Activated naive CD4-positive, alpha-beta T cell treated with anti-CD3 and anti-CD28 coated beads for 36 hours (primary cell): ENCODE measurements at regions not wholly inside any gene's neighbourhood (a gene's known extent, or its start where the extent isn't known, plus 50 kb on each side); places are given as distances from the start of the nearest gene placed in this dataset.
"Not testable (repeated sequence)": the region's sequence is repeated elsewhere in the genome, so short reads cannot be mapped to it uniquely, and the experiment has no call there.

Experiments
- CTCF ChIA-PET: fragments of 350-600 bp; sonication (Branson Sonifier 250); formaldehyde crosslinking; loops from one replicate; lab custom pipeline; 2021; ENCODE audit warnings: antibody characterized with exemption; lab: Charles Lee
- DNase-seq: peaks from one replicate; pipeline ENCODE4 v3.0.0-alpha.2; 2020
- H3K27ac Mint-ChIP-seq: one replicate; pipeline ENCODE4 v1.8.0; 2021; ENCODE audit warnings: mild to moderate bottlenecking, mixed read lengths
- H3K27me3 Mint-ChIP-seq: one replicate; pipeline ENCODE4 v1.8.0; 2021; ENCODE audit warnings: low read depth, mixed read lengths
- H3K36me3 Mint-ChIP-seq: one replicate; pipeline ENCODE4 v1.8.0; 2021; ENCODE audit warnings: low read depth, mixed read lengths
- H3K4me1 Mint-ChIP-seq: one replicate; pipeline ENCODE4 v1.8.0; 2021; ENCODE audit warnings: low read depth, mixed read lengths
- H3K4me3 Mint-ChIP-seq: one replicate; pipeline ENCODE4 v1.8.0; 2021; ENCODE audit warnings: mild to moderate bottlenecking, moderate library complexity, mixed read lengths
- H3K9me3 Mint-ChIP-seq: one replicate; pipeline ENCODE4 v1.8.0; 2021; ENCODE audit warnings: mixed read lengths
- intact Hi-C: fragments of 100-400 bp; cut with micrococcal nuclease; formaldehyde crosslinking; loops from one replicate; pipeline ENCODE4 v1.15.1; 2023

DNA sequence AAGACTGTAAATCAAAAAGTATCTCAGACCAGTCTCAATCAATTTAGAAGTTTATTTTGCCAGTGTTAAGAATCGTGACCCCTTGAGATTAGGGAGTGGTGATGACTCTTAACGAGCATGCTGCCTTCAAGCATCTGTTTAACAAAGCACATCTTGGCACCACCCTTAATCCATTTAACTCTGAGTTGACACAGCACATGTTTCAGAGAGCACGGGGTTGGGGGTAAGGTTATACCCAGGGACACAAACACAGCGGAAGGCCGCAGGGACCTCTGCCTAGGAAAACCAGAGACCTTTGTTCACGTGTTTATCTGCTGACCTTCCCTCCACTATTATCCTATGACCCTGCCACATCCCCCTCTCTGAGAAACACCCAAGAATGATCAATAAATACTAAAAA lies 645.8 kb downstream of the FRK start:
- CTCF ChIA-PET, H3K36me3 Mint-ChIP-seq, H3K27ac Mint-ChIP-seq, H3K4me1 Mint-ChIP-seq, H3K9me3 Mint-ChIP-seq, H3K27me3 Mint-ChIP-seq, DNase-seq, H3K4me3 Mint-ChIP-seq, intact Hi-C loops: not testable (repeated sequence)

DNA sequence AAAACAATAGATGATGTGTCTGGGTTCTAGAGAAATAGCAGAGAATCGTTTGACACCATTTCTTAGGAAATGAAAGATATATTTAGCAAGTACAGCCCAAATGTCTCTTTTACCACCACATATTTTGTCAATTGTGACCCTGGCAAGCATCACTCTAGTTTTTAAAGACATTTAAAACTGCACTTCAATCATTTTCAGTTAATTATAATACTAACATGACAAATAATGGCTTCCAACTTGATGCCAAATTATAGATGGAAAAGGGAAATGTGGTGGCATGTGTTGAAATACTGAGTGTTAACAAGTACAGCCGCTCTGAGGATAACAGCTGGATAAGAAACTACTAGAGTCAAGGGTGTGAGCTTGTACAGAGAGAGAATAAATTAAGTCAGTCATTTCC lies 648.9 kb downstream of the FRK start:
- intact Hi-C loops, result no loop called here
- H3K4me1 Mint-ChIP-seq, result no peaks in the 10 kb centered on the region
- H3K9me3 Mint-ChIP-seq, result peaks cover 2% of the 10 kb centered on the region
- H3K27ac Mint-ChIP-seq, result no peak overlapping the region
- H3K36me3 Mint-ChIP-seq, result no peaks in the 10 kb centered on the region
- DNase-seq, result no peak
- CTCF ChIA-PET, result no interaction called here
- no peaks in the 10 kb centered on the region for H3K27me3 Mint-ChIP-seq
- H3K4me3 Mint-ChIP-seq, result no peak overlapping the region

GRCh38 chr6:115404446-115404845 lies 656.2 kb downstream of the FRK start:
- intact Hi-C loops, result no loop called here
- DNase-seq, result no peak
- H3K36me3 Mint-ChIP-seq, result no peaks in the 10 kb centered on the region
- peaks cover 11% of the 10 kb centered on the region for H3K9me3 Mint-ChIP-seq
- CTCF ChIA-PET, result no interaction called here
- H3K27me3 Mint-ChIP-seq, result no peaks in the 10 kb centered on the region
- H3K4me3 Mint-ChIP-seq, result no peak overlapping the region
- no peaks in the 10 kb centered on the region for H3K4me1 Mint-ChIP-seq
- no peak overlapping the region for H3K27ac Mint-ChIP-seq

DNA sequence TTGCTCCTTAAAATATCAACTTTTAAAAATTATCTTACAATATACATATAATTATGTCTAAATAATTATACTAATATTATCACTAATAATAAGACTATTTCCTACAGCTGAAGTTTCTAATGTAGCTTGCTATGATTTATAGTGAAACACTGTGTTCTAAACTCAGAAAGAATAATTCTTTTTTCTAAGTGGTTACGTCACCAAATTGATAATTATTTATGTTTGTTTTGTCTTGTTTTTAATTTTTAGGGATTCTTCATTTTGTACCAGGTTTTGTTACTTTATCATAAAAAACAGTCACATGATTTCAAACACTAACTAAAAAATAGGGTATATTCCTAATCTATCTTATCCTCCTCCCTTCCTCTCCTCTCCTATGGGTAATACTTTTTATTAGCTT lies 662.1 kb downstream of the FRK start:
- intact Hi-C loops, result no loop called here
- Mint-ChIP-seq H3K36me3 (no peaks in the 10 kb centered on the region), H3K9me3 (peaks cover 17% of the 10 kb centered on the region), H3K27me3 (no peaks in the 10 kb centered on the region), H3K4me3 (no peak overlapping the region), H3K4me1 (no peaks in the 10 kb centered on the region), H3K27ac (no peak overlapping the region)
- CTCF ChIA-PET, result no interaction called here
- no peak for DNase-seq

GRCh38 chr6:115396112-115396906 lies 664.4 kb downstream of the FRK start:
- H3K4me3 Mint-ChIP-seq, result no peak overlapping the region
- CTCF ChIA-PET, result no interaction called here
- H3K9me3 Mint-ChIP-seq, result peaks cover 26% of the 10 kb centered on the region
- no peak overlapping the region for H3K27ac Mint-ChIP-seq
- H3K36me3 Mint-ChIP-seq, result no peaks in the 10 kb centered on the region
- DNase-seq, result no peak
- intact Hi-C loops, result no loop called here
- H3K27me3 Mint-ChIP-seq, result no peaks in the 10 kb centered on the region
- H3K4me1 Mint-ChIP-seq, result no peaks in the 10 kb centered on the region

DNA sequence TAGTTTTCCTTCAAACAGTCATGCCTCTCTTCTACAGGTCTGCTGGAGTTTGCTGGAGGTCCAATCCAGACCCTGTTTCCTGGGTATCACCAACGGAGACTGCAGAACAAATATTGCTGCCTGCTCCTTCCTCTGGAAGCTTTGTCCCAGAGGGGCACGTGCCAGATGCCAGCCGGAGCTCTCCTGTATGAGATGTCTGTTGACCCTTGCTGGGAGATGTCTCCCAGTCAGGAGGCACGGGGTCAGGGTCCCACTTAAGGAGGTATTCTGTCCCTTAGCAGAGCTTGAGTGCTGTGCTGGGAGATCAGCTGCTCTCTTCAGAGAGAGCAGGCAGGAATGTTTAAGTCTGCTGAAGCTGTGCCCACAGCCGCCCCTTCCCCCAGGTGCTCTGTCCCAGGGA lies 666.9 kb downstream of the FRK start:
- intact Hi-C loops, result no loop called here
- DNase-seq, result no peak
- Mint-ChIP-seq H3K9me3 (peaks cover 31% of the 10 kb centered on the region), H3K4me3 (no peak overlapping the region), H3K4me1 (no peaks in the 10 kb centered on the region), H3K27ac (no peak overlapping the region), H3K27me3 (no peaks in the 10 kb centered on the region), H3K36me3 (no peaks in the 10 kb centered on the region)
- CTCF ChIA-PET, result no interaction called here

DNA sequence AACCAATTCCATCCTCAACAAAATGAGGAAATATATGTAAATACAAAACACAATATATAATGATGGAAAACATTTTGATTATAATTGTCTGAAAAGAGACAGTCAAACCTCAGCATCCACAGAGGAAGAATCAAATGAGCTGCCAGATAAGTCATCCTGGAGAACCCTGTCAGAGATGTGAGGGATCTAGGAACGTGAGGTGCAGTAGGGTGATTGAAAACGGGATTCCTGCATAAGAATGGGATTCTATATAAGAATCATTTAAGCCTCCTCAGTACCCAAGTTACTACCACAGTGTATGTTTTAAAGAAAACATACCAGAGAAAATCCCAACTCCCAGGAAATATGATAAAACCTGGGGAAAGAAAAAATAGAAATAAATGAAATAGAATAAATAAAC lies 690.5 kb downstream of the FRK start:
- CTCF ChIA-PET, result no interaction called here
- no peak overlapping the region for H3K4me3 Mint-ChIP-seq
- DNase-seq, result no peak
- H3K27ac Mint-ChIP-seq, result no peak overlapping the region
- no peaks in the 10 kb centered on the region for H3K36me3 Mint-ChIP-seq
- intact Hi-C loops, result no loop called here
- no peaks in the 10 kb centered on the region for H3K27me3 Mint-ChIP-seq
- H3K4me1 Mint-ChIP-seq, result no peaks in the 10 kb centered on the region
- H3K9me3 Mint-ChIP-seq, result peaks cover 20% of the 10 kb centered on the region

DNA sequence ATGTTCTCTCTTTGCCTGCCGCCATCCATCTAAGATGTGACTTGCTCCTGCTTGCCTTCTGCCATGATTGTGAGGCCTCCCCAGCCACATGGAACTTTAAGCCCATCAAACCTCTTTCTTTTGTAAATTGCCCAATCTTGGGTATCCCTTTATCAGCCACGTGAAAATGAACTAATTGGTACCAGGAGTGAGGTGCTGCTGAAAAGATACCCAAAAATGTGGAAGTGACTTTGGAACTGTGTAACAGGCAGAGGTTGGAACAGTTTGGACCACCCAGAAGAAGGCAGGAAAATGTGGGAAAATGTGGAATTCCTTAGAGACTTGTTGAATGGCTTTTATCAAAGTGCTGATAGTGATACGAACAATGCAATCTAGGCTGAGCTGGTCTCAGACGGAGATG lies 694.9 kb downstream of the FRK start:
- Mint-ChIP-seq H3K9me3 (peaks cover 19% of the 10 kb centered on the region), H3K27ac (no peak overlapping the region), H3K27me3 (no peaks in the 10 kb centered on the region), H3K4me1 (no peaks in the 10 kb centered on the region), H3K36me3 (no peaks in the 10 kb centered on the region), H3K4me3 (no peak overlapping the region)
- intact Hi-C loops, result no loop called here
- CTCF ChIA-PET, result no interaction called here
- no peak for DNase-seq

DNA sequence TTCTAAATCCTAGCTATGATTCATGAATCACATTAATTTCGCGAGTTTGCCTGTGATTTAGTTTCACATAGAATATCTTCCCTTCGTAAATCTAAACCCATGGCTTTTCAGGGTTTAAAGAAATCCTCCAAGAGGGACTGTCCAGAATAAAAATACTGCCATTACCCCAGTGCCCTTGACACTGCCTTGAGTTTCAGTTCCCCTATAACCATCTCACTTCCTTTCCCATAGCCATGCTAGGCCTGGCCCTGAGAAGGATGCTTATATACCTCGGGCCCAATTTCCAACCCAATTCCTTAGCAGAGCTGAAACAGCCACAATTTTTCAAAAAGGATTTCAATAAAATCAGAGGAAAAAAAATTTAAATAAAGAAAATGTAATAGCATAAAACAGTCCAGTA lies 697.3 kb downstream of the FRK start:
- H3K36me3 Mint-ChIP-seq, result no peaks in the 10 kb centered on the region
- H3K9me3 Mint-ChIP-seq, result peaks cover 19% of the 10 kb centered on the region
- intact Hi-C loops, result no loop called here
- H3K4me3 Mint-ChIP-seq, result no peak overlapping the region
- DNase-seq, result no peak
- no peaks in the 10 kb centered on the region for H3K4me1 Mint-ChIP-seq
- H3K27ac Mint-ChIP-seq, result no peak overlapping the region
- H3K27me3 Mint-ChIP-seq, result no peaks in the 10 kb centered on the region
- CTCF ChIA-PET, result no interaction called here

- Mint-ChIP-seq H3K27ac (no peak overlapping the region), H3K4me3 (no peak overlapping the region), H3K27me3 (no peaks in the 10 kb centered on the region), H3K4me1 (no peaks in the 10 kb centered on the region), H3K36me3 (no peaks in the 10 kb centered on the region), H3K9me3 (peaks cover 14% of the 10 kb centered on the region)
- DNase-seq, result no peak
- intact Hi-C loops, result no loop called here
- CTCF ChIA-PET, result no interaction called here
Observed at GRCh38 chr6:115362234-115362633, 698.5 kb downstream of the FRK start.

DNA sequence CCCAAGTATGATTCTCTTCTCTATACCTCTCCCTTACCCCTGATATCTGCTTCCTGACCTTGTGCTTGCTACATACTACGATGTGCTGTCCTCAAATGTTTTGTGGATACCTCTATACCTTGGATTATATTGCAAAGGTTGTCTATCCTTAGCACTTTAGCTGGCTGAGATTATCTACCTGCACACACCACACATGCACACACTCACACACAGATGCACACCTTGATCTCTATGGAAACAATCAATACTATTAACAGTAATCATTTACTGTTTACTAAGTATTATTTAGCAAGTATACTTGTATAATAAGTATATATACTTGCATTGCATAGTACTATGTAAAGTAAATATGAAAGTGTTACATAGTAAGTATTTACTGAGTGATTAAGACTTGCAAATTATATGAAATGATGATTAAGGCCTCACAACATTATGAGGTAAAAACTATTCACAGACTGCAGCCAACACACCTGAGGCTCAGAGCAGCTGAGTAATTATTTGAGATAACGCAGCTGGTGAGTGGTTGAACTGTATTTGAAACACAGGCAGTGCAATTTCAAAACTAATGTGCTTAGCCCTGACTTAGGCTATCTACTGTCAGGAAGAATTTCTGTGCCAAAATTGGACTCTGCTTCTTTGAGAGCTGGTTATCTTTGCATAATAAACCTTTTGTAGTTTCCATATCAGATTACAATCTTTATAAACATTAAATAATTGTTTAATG lies 699.9 kb downstream of the FRK start:
- Mint-ChIP-seq H3K36me3 (no peaks in the 10 kb centered on the region), H3K27ac (no peak overlapping the region), H3K9me3 (peaks cover 5% of the 10 kb centered on the region), H3K4me1 (no peaks in the 10 kb centered on the region), H3K27me3 (no peaks in the 10 kb centered on the region), H3K4me3 (no peak overlapping the region)
- intact Hi-C loops, result no loop called here
- CTCF ChIA-PET, result no interaction called here
- DNase-seq, result no peak

GRCh38 chr6:115358616-115359015 lies 702.1 kb downstream of the FRK start:
- no peaks in the 10 kb centered on the region for H3K27me3 Mint-ChIP-seq
- H3K9me3 Mint-ChIP-seq, result peaks cover 3% of the 10 kb centered on the region
- CTCF ChIA-PET, result no interaction called here
- no peaks in the 10 kb centered on the region for H3K36me3 Mint-ChIP-seq
- H3K27ac Mint-ChIP-seq, result no peak overlapping the region
- H3K4me3 Mint-ChIP-seq, result no peak overlapping the region
- DNase-seq, result no peak
- intact Hi-C loops, result no loop called here
- no peaks in the 10 kb centered on the region for H3K4me1 Mint-ChIP-seq

- Mint-ChIP-seq H3K4me3 (no peak overlapping the region), H3K27ac (no peak overlapping the region), H3K9me3 (peaks cover 3% of the 10 kb centered on the region), H3K4me1 (no peaks in the 10 kb centered on the region), H3K27me3 (no peaks in the 10 kb centered on the region), H3K36me3 (no peaks in the 10 kb centered on the region)
- CTCF ChIA-PET, result no interaction called here
- no peak for DNase-seq
- intact Hi-C loops, result no loop called here
Observed at GRCh38 chr6:115356371-115356770, 704.3 kb downstream of the FRK start.
